Fibroblast of lung (primary cell): ENCODE measurements at regions not wholly inside any gene's neighbourhood (a gene's known extent, or its start where the extent isn't known, plus 50 kb on each side); places are given as distances from the start of the nearest gene placed in this dataset.

Source experiments
- CTCF ChIP-seq, 2 donors: IDR thresholded peaks in 1 of 2; conservative IDR thresholded peaks in 1 of 2; 1 replicate in 1 of 2; 2 replicates in 1 of 2; pipeline ENCODE4 v1.5.1; 2011 to 2012; ENCODE audit warnings: low read length in 2 of 2, control low read depth in 1 of 2, inconsistent platforms in 1 of 2, low read depth in 1 of 2, mild to moderate bottlenecking in 1 of 2
- EZH2 ChIP-seq: IDR thresholded peaks from 2 replicates; pipeline ENCODE4 v1.5.1; 2012; ENCODE audit warnings: low read length, control low read depth, mild to moderate bottlenecking; ENCODE audit errors: missing control alignments

- TF ChIP-seq CTCF (conservative IDR thresholded peaks at IDR 0.05 in 1 of 2, IDR thresholded peaks at IDR 0.05 in 1 of 2; ENCODE audit: low read depth in 1 of 2, low read length in 2 of 2) (no peak), EZH2 (no peak)
Observed at GRCh38 chr5:86337667-86338460, 279.9 kb upstream of the COX7C start.
